C4-2B (cell line): ENCODE measurements at regions not wholly inside any gene's neighbourhood (a gene's known extent, or its start where the extent isn't known, plus 50 kb on each side); places are given as distances from the start of the nearest gene placed in this dataset.

Source experiments
- CTCF ChIP-seq: fragments of 450-650 bp; conservative IDR thresholded peaks from 2 replicates; pipeline ENCODE4 v1.5.1; 2017; ENCODE audit warnings: mild to moderate bottlenecking
- ZFX ChIP-seq: fragments of 450-650 bp; IDR thresholded peaks from 2 replicates; pipeline ENCODE4 v1.6.1; 2017

DNA sequence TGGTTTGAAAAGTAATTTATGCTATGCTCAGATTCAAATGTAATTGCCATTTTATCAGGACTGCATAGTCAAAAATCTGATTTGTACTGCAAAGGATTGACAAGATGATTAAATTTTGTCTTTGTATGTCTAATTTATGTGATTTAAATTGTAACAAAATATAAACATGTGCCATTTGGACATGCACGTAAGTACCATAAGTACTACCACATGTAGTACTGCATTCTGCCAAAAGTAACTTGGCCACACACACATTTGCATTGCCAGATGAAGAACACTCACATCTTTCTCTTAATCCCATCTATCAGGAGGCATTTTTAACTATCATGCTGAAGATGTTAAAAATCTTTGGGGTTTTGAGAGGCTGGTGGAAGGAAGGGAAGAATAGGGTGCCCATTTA, 133.3 kb downstream of the KLF12 start:
- TF ChIP-seq CTCF, result no peak
- TF ChIP-seq ZFX, result no peak
